ENCODE measurements at regions not wholly inside any gene's neighbourhood (a gene's known extent, or its start where the extent isn't known, plus 50 kb on each side); places are given as distances from the start of the nearest gene placed in this dataset.

GRCh38 chr17:68697850-68698361 lies 96.7 kb upstream of the FAM20A start:
- no peak for TF ChIP-seq EZH2 (IDR thresholded peaks at IDR 0.05; ENCODE audit: borderline replicate concordance)
- TF ChIP-seq, protein P1, sequence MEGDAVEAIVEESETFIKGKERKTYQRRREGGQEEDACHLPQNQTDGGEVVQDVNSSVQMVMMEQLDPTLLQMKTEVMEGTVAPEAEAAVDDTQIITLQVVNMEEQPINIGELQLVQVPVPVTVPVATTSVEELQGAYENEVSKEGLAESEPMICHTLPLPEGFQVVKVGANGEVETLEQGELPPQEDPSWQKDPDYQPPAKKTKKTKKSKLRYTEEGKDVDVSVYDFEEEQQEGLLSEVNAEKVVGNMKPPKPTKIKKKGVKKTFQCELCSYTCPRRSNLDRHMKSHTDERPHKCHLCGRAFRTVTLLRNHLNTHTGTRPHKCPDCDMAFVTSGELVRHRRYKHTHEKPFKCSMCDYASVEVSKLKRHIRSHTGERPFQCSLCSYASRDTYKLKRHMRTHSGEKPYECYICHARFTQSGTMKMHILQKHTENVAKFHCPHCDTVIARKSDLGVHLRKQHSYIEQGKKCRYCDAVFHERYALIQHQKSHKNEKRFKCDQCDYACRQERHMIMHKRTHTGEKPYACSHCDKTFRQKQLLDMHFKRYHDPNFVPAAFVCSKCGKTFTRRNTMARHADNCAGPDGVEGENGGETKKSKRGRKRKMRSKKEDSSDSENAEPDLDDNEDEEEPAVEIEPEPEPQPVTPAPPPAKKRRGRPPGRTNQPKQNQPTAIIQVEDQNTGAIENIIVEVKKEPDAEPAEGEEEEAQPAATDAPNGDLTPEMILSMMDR (IDR thresholded peaks at IDR 0.05; ENCODE audit: poor library complexity): no peak

Measured in hepatocyte (in vitro differentiated cells).